ENCODE measurements at regions not wholly inside any gene's neighbourhood (a gene's known extent, or its start where the extent isn't known, plus 50 kb on each side); places are given as distances from the start of the nearest gene placed in this dataset.
A peak's percentile ranks its signal among the peaks of the same experiment; 100 is the strongest.
"Not testable (repeated sequence)": the region's sequence is repeated elsewhere in the genome, so short reads cannot be mapped to it uniquely, and the experiment has no call there.

GRCh38 chr7:68109299-68109698 is 1112.7 kb downstream of the TYW1 start:
- DNase-seq: no peak

GRCh38 chr7:68119411-68119810 is 1122.8 kb downstream of the TYW1 start:
- DNase-seq: no peak

GRCh38 chr7:68121056-68121455 is 1124.4 kb downstream of the TYW1 start:
- DNase-seq: no peak

GRCh38 chr7:68121655-68122054 is 1125.0 kb downstream of the TYW1 start:
- DNase-seq: no peak

- no peak for DNase-seq
These were observed 1126.2 kb downstream of the TYW1 start for GRCh38 chr7:68122801-68123200.

- no peak for DNase-seq
These were observed 1128.5 kb downstream of the TYW1 start for GRCh38 chr7:68125168-68125567.

GRCh38 chr7:68133045-68133444 is 1136.4 kb downstream of the TYW1 start:
- DNase-seq: no peak

- DNase-seq: no peak
These were observed 1146.7 kb downstream of the TYW1 start for GRCh38 chr7:68143345-68143744.

GRCh38 chr7:68146983-68147382 is 1150.3 kb downstream of the TYW1 start:
- no peak for DNase-seq

GRCh38 chr7:68147614-68148238 is 1151.1 kb downstream of the TYW1 start:
- no peak for DNase-seq

- DNase-seq: no peak
These were observed 1151.8 kb downstream of the TYW1 start for GRCh38 chr7:68148440-68148839.

GRCh38 chr7:68152205-68152604 is 1155.6 kb downstream of the TYW1 start:
- DNase-seq: no peak

GRCh38 chr7:68155676-68156075 is 1159.0 kb downstream of the TYW1 start:
- DNase-seq: no peak

GRCh38 chr7:68158686-68159295 is 1162.2 kb downstream of the TYW1 start:
- DNase-seq: no peak

- DNase-seq: no peak
These were observed 1166.1 kb downstream of the TYW1 start for GRCh38 chr7:68162712-68163111.

- DNase-seq: no peak
These were observed 1169.9 kb downstream of the TYW1 start for GRCh38 chr7:68166525-68166924.

GRCh38 chr7:68173513-68173912 is 1176.9 kb downstream of the TYW1 start:
- no peak for DNase-seq

GRCh38 chr7:68176974-68177373 is 1180.3 kb downstream of the TYW1 start:
- DNase-seq: peak; percentile 1 to 32

- DNase-seq: no peak
These were observed 1184.1 kb downstream of the TYW1 start for GRCh38 chr7:68180761-68181160.

- no peak for DNase-seq
These were observed 1186.5 kb downstream of the TYW1 start for GRCh38 chr7:68183176-68183575.

GRCh38 chr7:68185631-68186456 is 1189.2 kb downstream of the TYW1 start:
- DNase-seq: no peak

GRCh38 chr7:68187532-68187931 is 1190.9 kb downstream of the TYW1 start:
- DNase-seq: no peak

GRCh38 chr7:68192941-68193340 is 1196.3 kb downstream of the TYW1 start:
- DNase-seq: no peak

GRCh38 chr7:68195642-68196041 is 1199.0 kb downstream of the TYW1 start:
- not testable (repeated sequence) for DNase-seq

All from inflammatory macrophage treated with lipopolysaccharide for 1 hour (primary cell).